ENCODE measurements at regions not wholly inside any gene's neighbourhood (a gene's known extent, or its start where the extent isn't known, plus 50 kb on each side); places are given as distances from the start of the nearest gene placed in this dataset.

DNA sequence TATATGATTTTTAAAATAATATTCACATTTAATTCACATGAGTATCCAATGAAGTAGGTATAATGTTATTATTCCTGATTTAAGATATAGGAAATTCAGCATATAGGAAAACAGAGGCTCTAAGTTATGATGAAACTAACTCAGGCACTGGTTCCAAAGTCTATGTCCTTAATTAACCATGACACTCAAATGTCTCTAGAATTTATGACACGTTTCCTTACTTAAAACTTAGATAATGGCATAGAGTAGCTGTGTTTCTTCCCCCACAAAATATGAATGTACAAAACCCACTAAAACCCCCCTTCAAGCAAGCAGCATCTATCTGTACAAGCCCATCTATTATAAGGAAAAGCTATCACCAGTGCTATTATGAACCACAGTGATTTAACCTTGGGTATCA is 72.9 kb upstream of the CDK1 start:
- TF ChIP-seq, protein P1, sequence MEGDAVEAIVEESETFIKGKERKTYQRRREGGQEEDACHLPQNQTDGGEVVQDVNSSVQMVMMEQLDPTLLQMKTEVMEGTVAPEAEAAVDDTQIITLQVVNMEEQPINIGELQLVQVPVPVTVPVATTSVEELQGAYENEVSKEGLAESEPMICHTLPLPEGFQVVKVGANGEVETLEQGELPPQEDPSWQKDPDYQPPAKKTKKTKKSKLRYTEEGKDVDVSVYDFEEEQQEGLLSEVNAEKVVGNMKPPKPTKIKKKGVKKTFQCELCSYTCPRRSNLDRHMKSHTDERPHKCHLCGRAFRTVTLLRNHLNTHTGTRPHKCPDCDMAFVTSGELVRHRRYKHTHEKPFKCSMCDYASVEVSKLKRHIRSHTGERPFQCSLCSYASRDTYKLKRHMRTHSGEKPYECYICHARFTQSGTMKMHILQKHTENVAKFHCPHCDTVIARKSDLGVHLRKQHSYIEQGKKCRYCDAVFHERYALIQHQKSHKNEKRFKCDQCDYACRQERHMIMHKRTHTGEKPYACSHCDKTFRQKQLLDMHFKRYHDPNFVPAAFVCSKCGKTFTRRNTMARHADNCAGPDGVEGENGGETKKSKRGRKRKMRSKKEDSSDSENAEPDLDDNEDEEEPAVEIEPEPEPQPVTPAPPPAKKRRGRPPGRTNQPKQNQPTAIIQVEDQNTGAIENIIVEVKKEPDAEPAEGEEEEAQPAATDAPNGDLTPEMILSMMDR (conservative IDR thresholded peaks at IDR 0.05; ENCODE audit: low read depth, low read length): no peak
- no peak for TF ChIP-seq EZH2 (IDR thresholded peaks at IDR 0.05; ENCODE audit: borderline replicate concordance, low read depth, low read length, poor library complexity, severe bottlenecking)

All from A673 (cell line).